ENCODE measurements at regions not wholly inside any gene's neighbourhood (a gene's known extent, or its start where the extent isn't known, plus 50 kb on each side); places are given as distances from the start of the nearest gene placed in this dataset.

GRCh38 chr17:77763023-77763422, 195.5 kb upstream of the TNRC6C start:
- FAIRE-seq, result no peak

GRCh38 chr17:77763575-77763974, 194.9 kb upstream of the TNRC6C start:
- FAIRE-seq, result no peak

- FAIRE-seq, result no peak
Measured at GRCh38 chr17:77765292-77765691, 193.2 kb upstream of the TNRC6C start.

GRCh38 chr17:77767148-77767547, 191.4 kb upstream of the TNRC6C start:
- FAIRE-seq, result no peak

GRCh38 chr17:77768248-77768852, 190.2 kb upstream of the TNRC6C start:
- FAIRE-seq, result no peak

GRCh38 chr17:77769215-77769614, 189.3 kb upstream of the TNRC6C start:
- no peak for FAIRE-seq

- FAIRE-seq, result no peak
Measured at GRCh38 chr17:77769762-77770161, 188.7 kb upstream of the TNRC6C start.

- FAIRE-seq, result no peak
Measured at GRCh38 chr17:77770331-77771105, 188.0 kb upstream of the TNRC6C start.

- no peak for FAIRE-seq
Measured at GRCh38 chr17:77771145-77771544, 187.4 kb upstream of the TNRC6C start.

GRCh38 chr17:77771587-77771986, 186.9 kb upstream of the TNRC6C start:
- FAIRE-seq, result no peak

GRCh38 chr17:77771998-77772397, 186.5 kb upstream of the TNRC6C start:
- FAIRE-seq, result no peak

- FAIRE-seq, result no peak
Measured at GRCh38 chr17:77772461-77772897, 186.0 kb upstream of the TNRC6C start.

GRCh38 chr17:77772899-77773358, 185.6 kb upstream of the TNRC6C start:
- no peak for FAIRE-seq

- FAIRE-seq, result no peak
Measured at GRCh38 chr17:77774182-77774581, 184.3 kb upstream of the TNRC6C start.

- no peak for FAIRE-seq
Measured at GRCh38 chr17:77778636-77779489, 179.6 kb upstream of the TNRC6C start.

- FAIRE-seq, result no peak
Measured at GRCh38 chr17:77779711-77780539, 178.6 kb upstream of the TNRC6C start.

GRCh38 chr17:77781536-77781935, 177.0 kb upstream of the TNRC6C start:
- FAIRE-seq, result no peak

- FAIRE-seq, result no peak
Measured at GRCh38 chr17:77782201-77782600, 176.3 kb upstream of the TNRC6C start.

GRCh38 chr17:77782611-77783010, 175.9 kb upstream of the TNRC6C start:
- no peak for FAIRE-seq

- FAIRE-seq, result no peak
Measured at GRCh38 chr17:77783991-77784820, 174.3 kb upstream of the TNRC6C start.

- no peak for FAIRE-seq
Measured at GRCh38 chr17:77785312-77785905, 173.1 kb upstream of the TNRC6C start.

Data from endometrium (tissue), 2 donors.